H9 (cell line): ENCODE measurements at regions not wholly inside any gene's neighbourhood (a gene's known extent, or its start where the extent isn't known, plus 50 kb on each side); places are given as distances from the start of the nearest gene placed in this dataset.

Experiments used
- DNase-seq: peaks from one replicate; pipeline ENCODE4 v3.0.0-alpha.2; 2017
- H2AFZ ChIP-seq: one replicate; pipeline ENCODE4 v1.6.1; 2013; ENCODE audit warnings: mild to moderate bottlenecking, low read length, control low read depth, moderate library complexity
- H2AK5ac ChIP-seq: 2 replicates; pipeline ENCODE4 v1.6.1; 2013; ENCODE audit warnings: low read length, control low read depth, mixed read lengths; ENCODE audit not compliant: insufficient read length
- H2BK120ac ChIP-seq: one replicate; pipeline ENCODE4 v1.6.1; 2013; ENCODE audit warnings: low read depth, mild to moderate bottlenecking, low read length, control low read depth, inconsistent platforms; ENCODE audit not compliant: poor library complexity, severe bottlenecking
- H2BK12ac ChIP-seq: 2 replicates; pipeline ENCODE4 v1.6.1; 2013; ENCODE audit warnings: low read length, control low read depth, mixed read lengths, low read depth; ENCODE audit not compliant: insufficient read length
- H2BK15ac ChIP-seq: 2 replicates; pipeline ENCODE4 v1.6.1; 2013; ENCODE audit warnings: low read depth, low read length, control low read depth
- H2BK20ac ChIP-seq: one replicate; pipeline ENCODE4 v1.6.1; 2013; ENCODE audit warnings: low read depth, mild to moderate bottlenecking, low read length, control low read depth, inconsistent platforms; ENCODE audit not compliant: poor library complexity, severe bottlenecking
- H2BK5ac ChIP-seq: 2 replicates; pipeline ENCODE4 v1.6.1; 2013; ENCODE audit warnings: low read length, control low read depth, mixed read lengths; ENCODE audit not compliant: insufficient read length
- H3K14ac ChIP-seq: 2 replicates; pipeline ENCODE4 v1.6.1; 2013; ENCODE audit warnings: low read length, control low read depth; ENCODE audit not compliant: insufficient read depth
- H3K18ac ChIP-seq: 2 replicates; pipeline ENCODE4 v1.6.1; 2013; ENCODE audit warnings: low read depth, mild to moderate bottlenecking, mixed read lengths, low read length, control low read depth; ENCODE audit not compliant: insufficient read length
- H3K23ac ChIP-seq: 2 replicates; pipeline ENCODE4 v1.6.1; 2013; ENCODE audit warnings: low read length, control low read depth, mixed read lengths, low read depth; ENCODE audit not compliant: insufficient read length
- H3K23me2 ChIP-seq: 2 replicates; pipeline ENCODE4 v1.6.1; 2013; ENCODE audit warnings: low read depth, mild to moderate bottlenecking, mixed read lengths, low read length, control low read depth; ENCODE audit not compliant: insufficient read length, poor library complexity, severe bottlenecking
- H3K27ac ChIP-seq: 2 replicates; pipeline ENCODE4 v1.5.1; 2013; ENCODE audit warnings: low read length, control low read depth, mixed read lengths, low read depth; ENCODE audit not compliant: insufficient read length
- H3K27me3 ChIP-seq: 2 replicates; pipeline ENCODE4 v1.6.1; 2013; ENCODE audit warnings: low read length, control low read depth, inconsistent platforms; ENCODE audit not compliant: insufficient read depth
- H3K4ac ChIP-seq: 2 replicates; pipeline ENCODE4 v1.6.1; 2013; ENCODE audit warnings: low read depth, mild to moderate bottlenecking, control low read depth, inconsistent platforms, low read length, moderate library complexity
- H3K4me1 ChIP-seq: 2 replicates; pipeline ENCODE4 v1.6.1; 2013; ENCODE audit warnings: low read length, control low read depth, inconsistent platforms; ENCODE audit not compliant: insufficient read depth
- H3K4me2 ChIP-seq: 2 replicates; pipeline ENCODE4 v1.6.1; 2013; ENCODE audit warnings: low read length, control low read depth, mixed read lengths; ENCODE audit not compliant: insufficient read length, insufficient read depth
- H3K56ac ChIP-seq: 2 replicates; pipeline ENCODE4 v1.6.1; 2013; ENCODE audit warnings: low read depth, mild to moderate bottlenecking, mixed read lengths, low read length, control low read depth; ENCODE audit not compliant: insufficient read length
- H3K79me1 ChIP-seq: 2 replicates; pipeline ENCODE4 v1.6.1; 2013; ENCODE audit warnings: low read depth, mild to moderate bottlenecking, moderate library complexity, low read length, control low read depth, inconsistent platforms; ENCODE audit not compliant: insufficient read depth, poor library complexity, severe bottlenecking
- H3K79me2 ChIP-seq: 2 replicates; pipeline ENCODE4 v1.6.1; 2013; ENCODE audit warnings: low read length, control low read depth, inconsistent platforms; ENCODE audit not compliant: insufficient read depth
- H3K9ac ChIP-seq: 2 replicates; pipeline ENCODE4 v1.6.1; 2013; ENCODE audit warnings: low read length, control low read depth, mixed read lengths; ENCODE audit not compliant: insufficient read length; ENCODE audit errors: extremely low read depth
- H3K9me3 ChIP-seq: one replicate; pipeline ENCODE4 v1.6.1; 2013; ENCODE audit warnings: low read depth, low read length, inconsistent platforms; ENCODE audit not compliant: control insufficient read depth
- H3T11ph ChIP-seq: one replicate; pipeline ENCODE4 v1.6.1; 2013; ENCODE audit warnings: mild to moderate bottlenecking, low read length, control low read depth, inconsistent platforms
- H4K20me1 ChIP-seq: one replicate; pipeline ENCODE4 v1.6.1; 2013; ENCODE audit not compliant: control insufficient read depth, insufficient read length, insufficient read depth
- H4K5ac ChIP-seq: 2 replicates; pipeline ENCODE4 v1.6.1; 2013; ENCODE audit warnings: low read depth, mild to moderate bottlenecking, mixed read lengths, low read length, control low read depth; ENCODE audit not compliant: insufficient read length
- H4K8ac ChIP-seq: replicated peaks from 2 replicates; pipeline ENCODE4 v1.6.1; 2013; ENCODE audit warnings: low read length, control low read depth, mixed read lengths, low read depth; ENCODE audit not compliant: insufficient read length
- H4K91ac ChIP-seq: 2 replicates; pipeline ENCODE4 v1.6.1; 2013; ENCODE audit warnings: low read depth, mild to moderate bottlenecking, moderate library complexity, mixed read lengths, low read length, control low read depth; ENCODE audit not compliant: insufficient read length
- H3K27ac Mint-ChIP-seq, 3 experiments: 2 replicates in 2 of 3; 3 replicates in 1 of 3; pipeline ENCODE4 v1.8.0; 2020 to 2021; ENCODE audit warnings: mixed read lengths in 3 of 3, mild to moderate bottlenecking in 1 of 3, moderate library complexity in 1 of 3
- H3K27me3 Mint-ChIP-seq: 2 replicates; pipeline ENCODE4 v1.8.0; 2021; ENCODE audit warnings: low read depth, mild to moderate bottlenecking, moderate library complexity, mixed read lengths
- H3K36me3 Mint-ChIP-seq, 3 experiments: 2 replicates in 2 of 3; 3 replicates in 1 of 3; pipeline ENCODE4 v1.8.0; 2020 to 2021; ENCODE audit warnings: low read depth in 3 of 3, mixed read lengths in 3 of 3; ENCODE audit not compliant: insufficient read depth in 1 of 3
- H3K4me1 Mint-ChIP-seq, 2 experiments: 2 replicates each; pipeline ENCODE4 v1.8.0; 2020; ENCODE audit warnings: mixed read lengths in 2 of 2
- H3K4me3 Mint-ChIP-seq, 2 experiments: 2 replicates in 1 of 2; 3 replicates in 1 of 2; pipeline ENCODE4 v1.8.0; 2020 to 2021; ENCODE audit warnings: mild to moderate bottlenecking in 2 of 2, mixed read lengths in 2 of 2, moderate library complexity in 1 of 2
- H3K9me3 Mint-ChIP-seq, 2 experiments: 2 replicates in 1 of 2; 3 replicates in 1 of 2; pipeline ENCODE4 v1.8.0; 2020; ENCODE audit warnings: mild to moderate bottlenecking in 2 of 2, mixed read lengths in 2 of 2, moderate library complexity in 1 of 2
- WGBS: extraction: QIAGEN DNeasy Blood & Tissue Kit; methylation state at CpG from one replicate; pipeline ENCODE4 v1.1.7; 2013; ENCODE audit warnings: missing lambda C conversion rate, low lambda C conversion rate, mixed read lengths; ENCODE audit not compliant: insufficient read length; ENCODE audit errors: extremely low coverage; 5-methylcytosine and 5-hydroxymethylcytosine counted together
- TF ChIP-seq, protein P1 (sequence below): fragments of 200-600 bp; sonication (generic); conservative IDR thresholded peaks from 3 replicates; pipeline ENCODE4 v1.8.0; 2021; ENCODE audit warnings: antibody characterized with exemption, mild to moderate bottlenecking

DNA sequence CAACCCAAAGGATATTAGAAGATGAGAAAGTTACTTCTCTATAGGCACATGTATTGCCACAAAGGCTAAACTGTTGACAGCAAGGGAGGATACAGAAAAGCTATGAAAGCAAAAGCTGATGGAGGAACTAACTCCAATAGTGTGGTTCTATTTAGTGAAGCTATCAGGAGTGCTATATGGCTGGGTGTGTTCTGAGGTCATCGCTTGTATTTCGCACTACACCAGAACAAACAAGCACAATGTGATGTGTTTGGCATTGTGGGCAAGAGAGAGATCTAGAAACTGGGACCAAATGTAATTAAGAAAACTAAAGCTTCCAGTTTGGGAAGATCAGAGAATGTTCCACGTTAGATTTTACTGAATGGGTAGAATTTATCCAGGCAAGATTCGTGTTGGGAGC is 220.4 kb upstream of the UMPS start:
- no CpG with 5 or more reads among the region's 4 CpGs for WGBS
- Histone ChIP-seq H2BK120ac (no peak overlapping the region), H2BK20ac (no peak overlapping the region), H3K4me1 (no peaks in the 10 kb centered on the region; the same call in 1 of the 2 replicates), H2AK5ac (no peak overlapping the region), H4K20me1 (no peaks in the 10 kb centered on the region), H3K14ac (no peak overlapping the region), H3K4me2 (no peak overlapping the region), H2BK15ac (no peak overlapping the region), H3K56ac (no peak overlapping the region), H3K27me3 (no peaks in the 10 kb centered on the region), H3T11ph (no peak overlapping the region), H3K9me3 (no peaks in the 10 kb centered on the region), H4K8ac (no peak overlapping the region), H4K5ac (no peak overlapping the region), H4K91ac (no peak overlapping the region), H3K27ac (no peak overlapping the region), H3K79me1 (no peaks in the 10 kb centered on the region), H3K23ac (no peak overlapping the region), H2BK5ac (no peak overlapping the region), H3K18ac (no peak overlapping the region), H3K79me2 (no peaks in the 10 kb centered on the region), H2AFZ (no peak overlapping the region), H3K23me2 (no peaks in the 10 kb centered on the region), H3K4ac (no peak overlapping the region), H3K9ac (no peak overlapping the region), H2BK12ac (no peak overlapping the region)
- no peaks in the 10 kb centered on the region for H3K36me3 Mint-ChIP-seq
- H3K4me1 Mint-ChIP-seq = peaks cover 10 to 15% of the 10 kb centered on the region in 2 experiments
- no peaks in the 10 kb centered on the region for H3K9me3 Mint-ChIP-seq
- H3K27ac Mint-ChIP-seq = no peak overlapping the region
- TF ChIP-seq, protein P1, sequence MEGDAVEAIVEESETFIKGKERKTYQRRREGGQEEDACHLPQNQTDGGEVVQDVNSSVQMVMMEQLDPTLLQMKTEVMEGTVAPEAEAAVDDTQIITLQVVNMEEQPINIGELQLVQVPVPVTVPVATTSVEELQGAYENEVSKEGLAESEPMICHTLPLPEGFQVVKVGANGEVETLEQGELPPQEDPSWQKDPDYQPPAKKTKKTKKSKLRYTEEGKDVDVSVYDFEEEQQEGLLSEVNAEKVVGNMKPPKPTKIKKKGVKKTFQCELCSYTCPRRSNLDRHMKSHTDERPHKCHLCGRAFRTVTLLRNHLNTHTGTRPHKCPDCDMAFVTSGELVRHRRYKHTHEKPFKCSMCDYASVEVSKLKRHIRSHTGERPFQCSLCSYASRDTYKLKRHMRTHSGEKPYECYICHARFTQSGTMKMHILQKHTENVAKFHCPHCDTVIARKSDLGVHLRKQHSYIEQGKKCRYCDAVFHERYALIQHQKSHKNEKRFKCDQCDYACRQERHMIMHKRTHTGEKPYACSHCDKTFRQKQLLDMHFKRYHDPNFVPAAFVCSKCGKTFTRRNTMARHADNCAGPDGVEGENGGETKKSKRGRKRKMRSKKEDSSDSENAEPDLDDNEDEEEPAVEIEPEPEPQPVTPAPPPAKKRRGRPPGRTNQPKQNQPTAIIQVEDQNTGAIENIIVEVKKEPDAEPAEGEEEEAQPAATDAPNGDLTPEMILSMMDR = no peak
- no peak for DNase-seq
- H3K27me3 Mint-ChIP-seq = no peaks in the 10 kb centered on the region; the same call in 1 of the 2 replicates
- H3K4me3 Mint-ChIP-seq = no peak overlapping the region
